ENCODE measurements at regions not wholly inside any gene's neighbourhood (a gene's known extent, or its start where the extent isn't known, plus 50 kb on each side); places are given as distances from the start of the nearest gene placed in this dataset.
A peak's percentile ranks its signal among the peaks of the same experiment; 100 is the strongest.

DNA sequence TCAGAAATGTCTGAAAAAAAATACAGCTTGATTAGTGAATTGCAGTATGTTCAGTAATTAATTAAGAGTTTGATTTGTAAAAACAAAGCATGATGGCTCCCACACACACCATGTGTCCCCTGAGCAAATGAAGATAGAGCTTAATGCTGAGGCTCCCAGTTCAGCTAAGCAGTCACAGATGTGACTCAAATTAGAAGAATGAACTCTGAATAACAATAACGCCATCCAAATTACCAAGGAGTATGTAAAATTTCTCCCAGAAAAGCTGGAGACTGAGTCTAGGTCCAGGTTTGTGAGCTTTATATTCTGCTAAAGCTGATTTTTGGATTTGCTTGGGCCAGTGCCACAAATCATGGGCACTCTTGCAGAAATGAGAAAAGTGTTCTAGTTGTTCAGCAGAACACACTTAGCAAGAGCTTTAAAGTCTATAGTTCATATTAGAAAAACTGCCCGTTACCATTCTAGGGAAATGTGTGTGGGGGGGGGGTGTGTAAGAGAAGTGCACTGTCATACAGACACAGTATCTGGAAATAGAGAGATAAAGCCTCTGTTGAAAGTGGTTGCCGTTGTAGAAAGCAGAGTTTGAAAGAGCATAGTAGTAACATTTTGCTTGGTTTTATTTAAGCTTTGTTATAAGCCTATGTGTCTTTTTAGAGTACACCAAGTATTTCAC, 253.1 kb downstream of the BCAT1 start:
- no peak overlapping the region for H3K4me3 ChIP-seq (ENCODE audit: low read depth, low read length)
- DNase-seq (ENCODE audit: low read depth), result no peak
- no peak for TF ChIP-seq MYC (IDR thresholded peaks at IDR 0.05; ENCODE audit: low read depth, low read length)
- no peak for TF ChIP-seq POLR2A (IDR thresholded peaks at IDR 0.05; ENCODE audit: extremely low read depth, insufficient read length)
- TF ChIP-seq, protein P1, sequence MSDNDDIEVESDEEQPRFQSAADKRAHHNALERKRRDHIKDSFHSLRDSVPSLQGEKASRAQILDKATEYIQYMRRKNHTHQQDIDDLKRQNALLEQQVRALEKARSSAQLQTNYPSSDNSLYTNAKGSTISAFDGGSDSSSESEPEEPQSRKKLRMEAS (IDR thresholded peaks at IDR 0.05; ENCODE audit: low read depth, low read length), result no peak
- TF ChIP-seq, protein P2, sequence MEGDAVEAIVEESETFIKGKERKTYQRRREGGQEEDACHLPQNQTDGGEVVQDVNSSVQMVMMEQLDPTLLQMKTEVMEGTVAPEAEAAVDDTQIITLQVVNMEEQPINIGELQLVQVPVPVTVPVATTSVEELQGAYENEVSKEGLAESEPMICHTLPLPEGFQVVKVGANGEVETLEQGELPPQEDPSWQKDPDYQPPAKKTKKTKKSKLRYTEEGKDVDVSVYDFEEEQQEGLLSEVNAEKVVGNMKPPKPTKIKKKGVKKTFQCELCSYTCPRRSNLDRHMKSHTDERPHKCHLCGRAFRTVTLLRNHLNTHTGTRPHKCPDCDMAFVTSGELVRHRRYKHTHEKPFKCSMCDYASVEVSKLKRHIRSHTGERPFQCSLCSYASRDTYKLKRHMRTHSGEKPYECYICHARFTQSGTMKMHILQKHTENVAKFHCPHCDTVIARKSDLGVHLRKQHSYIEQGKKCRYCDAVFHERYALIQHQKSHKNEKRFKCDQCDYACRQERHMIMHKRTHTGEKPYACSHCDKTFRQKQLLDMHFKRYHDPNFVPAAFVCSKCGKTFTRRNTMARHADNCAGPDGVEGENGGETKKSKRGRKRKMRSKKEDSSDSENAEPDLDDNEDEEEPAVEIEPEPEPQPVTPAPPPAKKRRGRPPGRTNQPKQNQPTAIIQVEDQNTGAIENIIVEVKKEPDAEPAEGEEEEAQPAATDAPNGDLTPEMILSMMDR (IDR thresholded peaks at IDR 0.05; ENCODE audit: low read depth, low read length), result no peak

DNA sequence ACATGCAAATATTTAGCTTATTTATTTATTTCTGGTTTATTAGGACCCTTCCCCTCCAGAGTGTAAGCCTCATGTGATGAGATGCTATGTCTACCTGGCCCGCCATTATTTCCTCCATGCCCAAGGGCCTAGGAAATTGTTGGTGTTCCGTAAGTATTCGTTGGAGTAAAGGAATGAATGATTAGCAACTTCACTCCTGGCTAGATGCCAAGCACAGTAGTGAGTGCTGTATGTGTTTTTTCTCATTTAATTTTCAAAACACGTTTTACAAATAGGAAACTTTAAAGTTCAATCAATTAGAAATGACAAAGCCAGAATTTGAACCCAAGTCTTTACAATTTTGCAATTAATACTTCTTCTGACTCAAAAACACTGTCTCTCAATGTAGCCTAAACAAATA, 253.8 kb downstream of the BCAT1 start:
- H3K4me3 ChIP-seq (ENCODE audit: low read depth, low read length), result no peak overlapping the region
- TF ChIP-seq, protein P1 (IDR thresholded peaks at IDR 0.05; ENCODE audit: low read depth, low read length), result no peak
- TF ChIP-seq, protein P2 (IDR thresholded peaks at IDR 0.05; ENCODE audit: low read depth, low read length), result no peak
- TF ChIP-seq MYC (IDR thresholded peaks at IDR 0.05; ENCODE audit: low read depth, low read length), result no peak
- TF ChIP-seq POLR2A (IDR thresholded peaks at IDR 0.05; ENCODE audit: extremely low read depth, insufficient read length), result no peak
- no peak for DNase-seq (ENCODE audit: low read depth)

DNA sequence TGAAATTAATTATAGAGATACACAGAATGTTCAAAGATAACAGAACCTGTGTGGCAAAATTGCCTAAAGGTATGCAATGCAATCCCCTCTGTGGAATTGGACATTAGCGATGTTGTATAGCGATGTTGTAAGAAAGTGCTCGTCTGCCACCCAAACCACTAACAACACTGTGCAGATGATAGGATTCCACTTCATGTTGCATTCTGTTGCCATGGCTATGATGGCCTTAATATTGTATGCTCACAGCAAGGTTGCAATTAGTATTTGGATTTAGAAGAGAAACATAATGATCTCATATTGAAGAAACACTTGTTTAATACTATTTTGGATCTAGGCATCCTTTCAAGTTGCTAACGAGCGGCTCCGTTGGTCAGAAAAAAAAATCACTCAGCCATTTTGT, 260.3 kb downstream of the BCAT1 start:
- TF ChIP-seq, protein P2 (IDR thresholded peaks at IDR 0.05; ENCODE audit: low read depth, low read length), result no peak
- no peak for TF ChIP-seq POLR2A (IDR thresholded peaks at IDR 0.05; ENCODE audit: extremely low read depth, insufficient read length)
- no peak for TF ChIP-seq MYC (IDR thresholded peaks at IDR 0.05; ENCODE audit: low read depth, low read length)
- TF ChIP-seq, protein P1 (IDR thresholded peaks at IDR 0.05; ENCODE audit: low read depth, low read length), result no peak
- DNase-seq (ENCODE audit: low read depth), result no peak
- H3K4me3 ChIP-seq (ENCODE audit: low read depth, low read length), result no peak overlapping the region

DNA sequence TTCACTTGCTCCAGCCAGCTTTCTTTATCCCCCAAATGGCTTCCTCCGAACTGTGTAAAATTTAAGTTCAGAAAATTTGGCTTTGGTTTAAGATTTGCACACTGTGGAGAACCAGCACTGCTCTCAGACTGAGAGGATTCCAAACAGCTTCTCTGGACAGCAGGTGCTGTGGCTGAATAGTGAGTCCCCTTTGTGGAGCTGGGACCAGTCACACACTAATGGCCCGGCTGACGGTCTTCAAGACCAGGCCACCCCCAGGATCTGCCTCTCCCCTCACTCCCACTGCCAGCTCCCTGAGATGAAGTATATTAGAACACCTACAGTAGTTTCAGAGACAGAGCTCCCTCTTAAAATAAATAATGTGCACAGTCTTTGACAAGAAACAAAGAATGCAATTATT, 267.3 kb downstream of the BCAT1 start:
- DNase-seq (ENCODE audit: low read depth), result no peak
- H3K4me3 ChIP-seq (ENCODE audit: low read depth, low read length), result no peak overlapping the region
- no peak for TF ChIP-seq MYC (IDR thresholded peaks at IDR 0.05; ENCODE audit: low read depth, low read length)
- TF ChIP-seq POLR2A (IDR thresholded peaks at IDR 0.05; ENCODE audit: extremely low read depth, insufficient read length), result no peak
- TF ChIP-seq, protein P1 (IDR thresholded peaks at IDR 0.05; ENCODE audit: low read depth, low read length), result no peak
- TF ChIP-seq, protein P2 (IDR thresholded peaks at IDR 0.05; ENCODE audit: low read depth, low read length), result no peak

DNA sequence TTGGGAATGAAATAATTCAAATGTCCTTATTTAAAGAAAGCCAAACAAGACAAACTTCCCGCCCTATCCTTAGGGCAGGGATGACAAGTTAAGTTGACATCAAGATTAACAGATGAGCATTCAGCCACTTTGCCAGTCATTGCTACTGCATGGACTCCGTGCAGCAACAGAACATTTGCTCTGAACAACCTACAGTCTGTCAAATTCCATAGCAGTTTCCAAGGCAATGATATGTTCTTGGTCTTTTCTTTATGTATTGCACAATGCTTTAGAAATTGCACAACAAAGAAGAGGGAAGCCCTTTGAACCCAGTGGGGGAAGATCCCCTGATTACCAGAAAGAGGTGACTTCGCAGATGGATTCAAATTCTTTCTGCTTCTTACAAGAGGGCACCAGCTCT, 269.8 kb downstream of the BCAT1 start:
- no peak overlapping the region for H3K4me3 ChIP-seq (ENCODE audit: low read depth, low read length)
- TF ChIP-seq, protein P2 (IDR thresholded peaks at IDR 0.05; ENCODE audit: low read depth, low read length), result no peak
- no peak for TF ChIP-seq POLR2A (IDR thresholded peaks at IDR 0.05; ENCODE audit: extremely low read depth, insufficient read length)
- TF ChIP-seq, protein P1 (IDR thresholded peaks at IDR 0.05; ENCODE audit: low read depth, low read length), result no peak
- TF ChIP-seq MYC (IDR thresholded peaks at IDR 0.05; ENCODE audit: low read depth, low read length), result no peak
- DNase-seq (ENCODE audit: low read depth), result peak; percentile 55

All from NB4 (cell line).